Panc1 (cell line): ENCODE measurements at regions not wholly inside any gene's neighbourhood (a gene's known extent, or its start where the extent isn't known, plus 50 kb on each side); places are given as distances from the start of the nearest gene placed in this dataset.

Experiments
- ATAC-seq: fragments of 200-7000 bp; cut with Tn5 transposase; 2 replicates; pipeline ENCODE4 v1.9.1; 2020; ENCODE audit warnings: mild to moderate bottlenecking, moderate library complexity
- BruUV-seq: library from RNA; stranded (reverse); fragments of 400-500 nt; replicated peaks from 2 replicates; lab custom pipeline; 2021; lab: Mats Ljungman, UMichigan
- CTCF ChIA-PET: fragments of 300-600 bp; sonication (Branson Sonifier 250); formaldehyde crosslinking; loops from one replicate; lab custom pipeline; 2022; ENCODE audit warnings: antibody characterized with exemption; lab: Charles Lee
- POLR2A ChIA-PET: fragments of 300-600 bp; sonication (Branson Sonifier 250); formaldehyde crosslinking; loops from one replicate; lab custom pipeline; 2022; ENCODE audit warnings: antibody characterized with exemption; lab: Charles Lee
- DNase-seq: peaks from one replicate; pipeline ENCODE4 v3.0.0-alpha.2; 2010; ENCODE audit warnings: low read depth, low spot score
- H3K27ac ChIP-seq: 2 replicates; pipeline ENCODE4 v1.5.1; 2011; ENCODE audit warnings: mild to moderate bottlenecking, low read length, inconsistent platforms
- H3K27me3 ChIP-seq: fragments of 200-500 bp; sonication (Bioruptor generic); 2 replicates; pipeline ENCODE4 v1.6.0; 2014; ENCODE audit warnings: low read length, inconsistent platforms; ENCODE audit not compliant: control insufficient read depth, insufficient read depth
- H3K36me3 ChIP-seq: fragments of 200-500 bp; sonication (Bioruptor generic); 2 replicates; pipeline ENCODE4 v1.5.1; 2014; ENCODE audit warnings: inconsistent platforms, mild to moderate bottlenecking, low read length, moderate library complexity; ENCODE audit not compliant: control insufficient read depth, insufficient read depth
- H3K4me1 ChIP-seq: 2 replicates; pipeline ENCODE4 v1.5.1; 2011; ENCODE audit warnings: inconsistent platforms, mild to moderate bottlenecking, low read length, moderate library complexity; ENCODE audit not compliant: control insufficient read depth, insufficient read depth
- H3K4me3 ChIP-seq, 2 experiments: 2 replicates each; pipeline ENCODE4 v1.5.1; 2011 to 2012; ENCODE audit warnings: low read depth in 2 of 2, low read length in 2 of 2, mild to moderate bottlenecking in 2 of 2, inconsistent platforms in 1 of 2, moderate library complexity in 1 of 2
- H3K9me3 ChIP-seq: fragments of 200-500 bp; sonication (Bioruptor generic); 2 replicates; pipeline ENCODE4 v1.5.1; 2014; ENCODE audit warnings: low read depth, mild to moderate bottlenecking, inconsistent platforms, low read length, moderate library complexity; ENCODE audit not compliant: control insufficient read depth, insufficient read depth
- CTCF ChIP-seq: fragments of 450-650 bp; IDR thresholded peaks from 2 replicates; pipeline ENCODE4 v1.5.1; 2017; ENCODE audit warnings: mild to moderate bottlenecking
- POLR2AphosphoS5 ChIP-seq: IDR thresholded peaks from 2 replicates; pipeline ENCODE4 v1.6.1; 2012; ENCODE audit warnings: mild to moderate bottlenecking, low read depth, low read length, moderate library complexity
- REST ChIP-seq, 2 experiments: IDR thresholded peaks; 2 replicates each; pipeline ENCODE4 v1.6.1; 2011 to 2012; ENCODE audit warnings: low read depth in 2 of 2, control low read depth in 1 of 2, low read length in 1 of 2, mild to moderate bottlenecking in 1 of 2, moderate library complexity in 1 of 2; ENCODE audit not compliant: insufficient read depth in 1 of 2
- SIN3A ChIP-seq: IDR thresholded peaks from 2 replicates; pipeline ENCODE4 v1.6.1; 2012; ENCODE audit warnings: low read depth, mild to moderate bottlenecking, low read length, moderate library complexity, borderline replicate concordance; ENCODE audit not compliant: insufficient read depth
- TCF7L2 ChIP-seq: IDR thresholded peaks from 2 replicates; pipeline ENCODE4 v1.6.1; 2011; ENCODE audit warnings: mild to moderate bottlenecking, low read depth, low read length, inconsistent platforms
- in situ Hi-C: cut with HindIII; loops from 2 replicates; pipeline ENCODE4 v1.10.0; 2016; ENCODE audit warnings: low sequenced_read_pairs, low pct_unique_long_range_greater_than_20kb
- intact Hi-C: fragments of 100-400 bp; cut with micrococcal nuclease; formaldehyde crosslinking; loops from one replicate; pipeline ENCODE4 v1.10.0; 2022; ENCODE audit not compliant: unreplicated experiment

GRCh38 chr17:31653691-31654090 is 205.4 kb downstream of the COPRS start:
- H3K4me3 ChIP-seq, result no peak overlapping the region
- CTCF ChIA-PET, result no interaction called here
- no peaks in the 10 kb centered on the region for H3K4me1 ChIP-seq
- TF ChIP-seq POLR2AphosphoS5 (no peak), SIN3A (no peak), CTCF (no peak), TCF7L2 (no peak), REST (IDR thresholded peaks at IDR 0.05; ENCODE audit: insufficient read depth in 1 of 2, low read depth in 2 of 2, low read length in 1 of 2) (no peak)
- DNase-seq (no peak), ATAC-seq (no peak)
- in situ Hi-C loops, result no loop called here
- H3K9me3 ChIP-seq, result no peaks in the 10 kb centered on the region
- intact Hi-C loops, result no loop called here
- no peaks in the 10 kb centered on the region for H3K36me3 ChIP-seq
- no TSS peak for BruUV-seq
- POLR2A ChIA-PET, result no interaction called here
- no peaks in the 10 kb centered on the region for H3K27me3 ChIP-seq
- H3K27ac ChIP-seq, result no peak overlapping the region

DNA sequence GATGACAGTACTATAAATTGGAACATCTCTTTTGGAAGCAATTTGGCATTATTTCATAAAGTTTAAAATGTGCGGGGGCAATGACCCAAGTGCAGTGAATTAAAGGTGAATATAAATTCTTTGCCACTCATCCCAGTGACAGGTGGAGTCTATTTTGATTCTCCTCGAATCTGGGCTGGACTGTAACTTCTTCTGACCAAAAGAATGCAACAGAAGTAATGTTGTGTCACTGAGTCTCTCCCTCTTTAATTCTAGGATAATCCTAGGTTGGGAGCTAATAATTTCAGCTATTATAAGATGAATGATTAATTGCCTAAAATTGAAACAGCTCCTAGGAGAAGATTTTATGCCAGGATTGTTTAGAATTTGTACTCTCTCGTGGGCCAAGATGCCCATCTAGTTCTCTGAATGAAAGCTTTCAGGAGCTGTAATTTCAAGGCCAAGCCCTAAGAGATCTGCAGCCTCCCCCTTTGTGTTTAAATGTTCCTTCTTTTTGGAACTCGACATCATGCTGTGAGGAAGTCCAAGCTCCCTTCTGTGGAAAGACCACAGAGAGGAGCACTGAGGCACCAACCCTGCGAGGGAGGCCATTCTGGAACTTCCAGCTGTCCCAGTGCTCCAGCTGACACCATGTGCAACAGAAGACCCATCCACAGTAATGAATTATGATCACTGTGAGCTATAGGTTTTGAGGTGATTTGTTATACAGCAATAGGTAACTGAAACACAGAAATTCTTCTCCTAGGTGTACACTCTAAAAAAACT is 208.1 kb downstream of the COPRS start:
- TF ChIP-seq POLR2AphosphoS5 (no peak), CTCF (no peak), SIN3A (no peak), TCF7L2 (no peak), REST (IDR thresholded peaks at IDR 0.05; ENCODE audit: insufficient read depth in 1 of 2, low read depth in 2 of 2, low read length in 1 of 2) (no peak)
- DNase-seq, result no peak
- intact Hi-C loops (no loop called here), in situ Hi-C loops (no loop called here)
- H3K27me3 ChIP-seq, result no peaks in the 10 kb centered on the region
- no peak for ATAC-seq
- POLR2A ChIA-PET, result no interaction called here
- H3K4me1 ChIP-seq, result no peaks in the 10 kb centered on the region
- no peaks in the 10 kb centered on the region for H3K9me3 ChIP-seq
- no TSS peak for BruUV-seq
- H3K4me3 ChIP-seq, result no peak overlapping the region
- no peak overlapping the region for H3K27ac ChIP-seq
- no peaks in the 10 kb centered on the region for H3K36me3 ChIP-seq
- CTCF ChIA-PET, result interaction anchor here (1.0 kb wide), 1 partner anchor 201 kb away, joined by 3 read pairs; no protein-coding TSS in a partner anchor
